Activated T-cell treated with anti-CD3 and anti-CD28 coated beads, Interleukin-2, amount 50 U/mL, for 1 hour (primary cell): ENCODE measurements at regions not wholly inside any gene's neighbourhood (a gene's known extent, or its start where the extent isn't known, plus 50 kb on each side); places are given as distances from the start of the nearest gene placed in this dataset.

Experiments used
- DNase-seq: peaks from one replicate; pipeline ENCODE4 v3.0.0-alpha.2; 2020

GRCh38 chr6:40312213-40313015 lies 274.8 kb downstream of the LRFN2 start:
- DNase-seq: no peak

- peak; percentile 32 for DNase-seq
These were observed 278.4 kb downstream of the LRFN2 start for GRCh38 chr6:40308533-40309306.

GRCh38 chr6:40307712-40308111 lies 279.5 kb downstream of the LRFN2 start:
- no peak for DNase-seq

GRCh38 chr6:40302856-40303454 lies 284.2 kb downstream of the LRFN2 start:
- DNase-seq: no peak

GRCh38 chr6:40299681-40300080 lies 287.5 kb downstream of the LRFN2 start:
- DNase-seq: no peak

- no peak for DNase-seq
These were observed 289.0 kb downstream of the LRFN2 start for GRCh38 chr6:40298207-40298606.

- no peak for DNase-seq
These were observed 291.8 kb downstream of the LRFN2 start for GRCh38 chr6:40295251-40295950.

GRCh38 chr6:40293460-40294185 lies 293.5 kb downstream of the LRFN2 start:
- DNase-seq: no peak

- DNase-seq: no peak
These were observed 294.1 kb downstream of the LRFN2 start for GRCh38 chr6:40293060-40293459.

- DNase-seq: no peak
These were observed 296.3 kb downstream of the LRFN2 start for GRCh38 chr6:40290816-40291215.

GRCh38 chr6:40288919-40289318 lies 298.2 kb downstream of the LRFN2 start:
- DNase-seq: no peak

GRCh38 chr6:40287296-40287850 lies 299.8 kb downstream of the LRFN2 start:
- DNase-seq: no peak

- DNase-seq: no peak
These were observed 300.4 kb downstream of the LRFN2 start for GRCh38 chr6:40286721-40287120.

GRCh38 chr6:40285996-40286395 lies 301.2 kb downstream of the LRFN2 start:
- no peak for DNase-seq

- no peak for DNase-seq
These were observed 301.6 kb downstream of the LRFN2 start for GRCh38 chr6:40285535-40285934.

- no peak for DNase-seq
These were observed 304.2 kb downstream of the LRFN2 start for GRCh38 chr6:40282986-40283385.

GRCh38 chr6:40281402-40281801 lies 305.8 kb downstream of the LRFN2 start:
- DNase-seq: no peak

GRCh38 chr6:40280231-40280630 lies 306.9 kb downstream of the LRFN2 start:
- DNase-seq: no peak

GRCh38 chr6:40276141-40276540 lies 311.0 kb downstream of the LRFN2 start:
- DNase-seq: no peak

GRCh38 chr6:40274058-40274457 lies 313.1 kb downstream of the LRFN2 start:
- no peak for DNase-seq

- no peak for DNase-seq
These were observed 318.6 kb downstream of the LRFN2 start for GRCh38 chr6:40268614-40269013.

- DNase-seq: no peak
These were observed 319.0 kb downstream of the LRFN2 start for GRCh38 chr6:40268166-40268565.
